ENCODE measurements at regions not wholly inside any gene's neighbourhood (a gene's known extent, or its start where the extent isn't known, plus 50 kb on each side); places are given as distances from the start of the nearest gene placed in this dataset.

GRCh38 chr16:62913924-62914323 is 877.7 kb upstream of the CDH8 start:
- H3K27me3 ChIP-seq (ENCODE audit: insufficient read depth, poor library complexity, severe bottlenecking): no peaks in the 10 kb centered on the region
- TF ChIP-seq GABPA (IDR thresholded peaks at IDR 0.05; ENCODE audit: low read depth) (no peak), CTCF (IDR thresholded peaks at IDR 0.05; ENCODE audit: insufficient read depth, low read length) (no peak), REST (IDR thresholded peaks at IDR 0.05; ENCODE audit: insufficient replicate concordance, low read depth) (no peak), SPI1 (IDR thresholded peaks at IDR 0.05; ENCODE audit: borderline replicate concordance, low read depth) (no peak), POLR2AphosphoS5 (IDR thresholded peaks at IDR 0.05; ENCODE audit: low read depth) (no peak)
- DNase-seq (ENCODE audit: low read depth in 1 of 2, low spot score in 1 of 2): no peak
- H3K4me3 ChIP-seq (replicated peaks; ENCODE audit: insufficient read depth, low read length): no peak overlapping the region
- H3K27ac ChIP-seq (replicated peaks): no peak overlapping the region

GRCh38 chr16:62913333-62913732 is 877.1 kb upstream of the CDH8 start:
- Histone ChIP-seq H3K4me3 (replicated peaks; ENCODE audit: insufficient read depth, low read length) (no peak overlapping the region), H3K27me3 (ENCODE audit: insufficient read depth, poor library complexity, severe bottlenecking) (no peaks in the 10 kb centered on the region), H3K27ac (replicated peaks) (no peak overlapping the region)
- DNase-seq (ENCODE audit: low read depth in 1 of 2, low spot score in 1 of 2): no peak
- TF ChIP-seq POLR2AphosphoS5 (IDR thresholded peaks at IDR 0.05; ENCODE audit: low read depth) (no peak), CTCF (IDR thresholded peaks at IDR 0.05; ENCODE audit: insufficient read depth, low read length) (no peak), GABPA (IDR thresholded peaks at IDR 0.05; ENCODE audit: low read depth) (no peak), REST (IDR thresholded peaks at IDR 0.05; ENCODE audit: insufficient replicate concordance, low read depth) (no peak), SPI1 (IDR thresholded peaks at IDR 0.05; ENCODE audit: borderline replicate concordance, low read depth) (no peak)

- TF ChIP-seq CTCF (IDR thresholded peaks at IDR 0.05; ENCODE audit: insufficient read depth, low read length) (no peak), POLR2AphosphoS5 (IDR thresholded peaks at IDR 0.05; ENCODE audit: low read depth) (no peak), REST (IDR thresholded peaks at IDR 0.05; ENCODE audit: insufficient replicate concordance, low read depth) (no peak), GABPA (IDR thresholded peaks at IDR 0.05; ENCODE audit: low read depth) (no peak), SPI1 (IDR thresholded peaks at IDR 0.05; ENCODE audit: borderline replicate concordance, low read depth) (no peak)
- no peaks in the 10 kb centered on the region for H3K27me3 ChIP-seq (ENCODE audit: insufficient read depth, poor library complexity, severe bottlenecking)
- no peak overlapping the region for H3K27ac ChIP-seq (replicated peaks)
- H3K4me3 ChIP-seq (replicated peaks; ENCODE audit: insufficient read depth, low read length): no peak overlapping the region
- no peak for DNase-seq (ENCODE audit: low read depth in 1 of 2, low spot score in 1 of 2)
Measured at GRCh38 chr16:62909597-62909996, 873.4 kb upstream of the CDH8 start.

All from HL-60 (cell line).